ENCODE measurements at regions not wholly inside any gene's neighbourhood (a gene's known extent, or its start where the extent isn't known, plus 50 kb on each side); places are given as distances from the start of the nearest gene placed in this dataset.

DNA sequence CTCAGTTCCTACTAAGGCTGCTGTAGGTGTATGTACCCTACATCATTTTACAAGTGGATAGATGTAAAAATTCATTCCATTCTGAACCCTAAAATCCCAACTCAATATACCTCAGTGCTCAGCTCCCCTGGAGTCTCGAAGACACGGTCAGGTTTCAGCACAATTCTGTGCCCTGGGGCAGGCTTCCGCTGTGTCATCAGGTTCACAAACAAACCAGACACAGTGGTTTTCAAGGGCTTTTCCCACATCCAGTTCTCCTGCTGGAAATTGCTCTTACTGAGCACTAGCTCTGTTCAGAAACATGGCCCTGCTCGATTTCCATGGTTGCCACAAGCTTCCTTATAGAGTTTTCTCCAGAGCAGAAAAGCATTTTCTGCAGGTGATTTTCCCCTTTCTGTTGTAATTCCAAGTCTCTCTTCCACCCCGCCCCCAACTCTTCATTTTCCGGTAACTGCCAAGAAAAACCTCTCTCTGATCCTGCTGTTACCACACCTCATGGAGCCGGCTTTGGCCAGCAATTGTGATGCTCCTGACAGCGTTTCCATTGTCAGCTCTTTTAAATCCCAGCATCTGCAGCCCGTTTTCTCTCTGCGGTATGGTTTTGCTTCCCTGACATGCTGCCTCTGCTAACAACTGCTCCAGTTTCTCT lies 483.0 kb upstream of the CCDC196 start:
- Histone ChIP-seq H3K4me3 (replicated peaks in 1 of 4; ENCODE audit: control extremely low read depth in 1 of 4, insufficient read depth in 1 of 4, low read depth in 3 of 4, low read length in 4 of 4) (no peak overlapping the region), H3K27me3 (ENCODE audit: control insufficient read depth, insufficient read depth, low read length) (no peaks in the 10 kb centered on the region), H3K79me2 (ENCODE audit: control insufficient read depth, insufficient read depth, low read length) (no peaks in the 10 kb centered on the region), H4K20me1 (ENCODE audit: control insufficient read depth, extremely low read depth, insufficient read depth, low read length) (no peaks in the 10 kb centered on the region), H3K9ac (ENCODE audit: insufficient read depth, low read length) (no peak overlapping the region), H2AFZ (ENCODE audit: low read length) (no peak overlapping the region), H3K4me2 (ENCODE audit: extremely low read depth, insufficient read depth, low read length) (no peak overlapping the region), H3K36me3 (ENCODE audit: control insufficient read depth, insufficient read depth, low read length) (no peaks in the 10 kb centered on the region), H3K27ac (ENCODE audit: insufficient read depth, low read length) (no peak overlapping the region), H3K4me1 (ENCODE audit: control insufficient read depth, extremely low read depth, insufficient read depth, low read length) (no peaks in the 10 kb centered on the region), H3K9me3 (ENCODE audit: control insufficient read depth, insufficient read depth, low read depth, low read length) (no peaks in the 10 kb centered on the region)
- no peak for TF ChIP-seq EZH2 (IDR thresholded peaks at IDR 0.05; ENCODE audit: low read length, missing control alignments)
- TF ChIP-seq, protein P1, sequence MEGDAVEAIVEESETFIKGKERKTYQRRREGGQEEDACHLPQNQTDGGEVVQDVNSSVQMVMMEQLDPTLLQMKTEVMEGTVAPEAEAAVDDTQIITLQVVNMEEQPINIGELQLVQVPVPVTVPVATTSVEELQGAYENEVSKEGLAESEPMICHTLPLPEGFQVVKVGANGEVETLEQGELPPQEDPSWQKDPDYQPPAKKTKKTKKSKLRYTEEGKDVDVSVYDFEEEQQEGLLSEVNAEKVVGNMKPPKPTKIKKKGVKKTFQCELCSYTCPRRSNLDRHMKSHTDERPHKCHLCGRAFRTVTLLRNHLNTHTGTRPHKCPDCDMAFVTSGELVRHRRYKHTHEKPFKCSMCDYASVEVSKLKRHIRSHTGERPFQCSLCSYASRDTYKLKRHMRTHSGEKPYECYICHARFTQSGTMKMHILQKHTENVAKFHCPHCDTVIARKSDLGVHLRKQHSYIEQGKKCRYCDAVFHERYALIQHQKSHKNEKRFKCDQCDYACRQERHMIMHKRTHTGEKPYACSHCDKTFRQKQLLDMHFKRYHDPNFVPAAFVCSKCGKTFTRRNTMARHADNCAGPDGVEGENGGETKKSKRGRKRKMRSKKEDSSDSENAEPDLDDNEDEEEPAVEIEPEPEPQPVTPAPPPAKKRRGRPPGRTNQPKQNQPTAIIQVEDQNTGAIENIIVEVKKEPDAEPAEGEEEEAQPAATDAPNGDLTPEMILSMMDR (conservative IDR thresholded peaks at IDR 0.05 in 1 of 2, IDR thresholded peaks at IDR 0.05 in 1 of 2; ENCODE audit: low read depth in 1 of 2, low read length in 2 of 2) = no peak
- no peak for DNase-seq (ENCODE audit: low read depth in 2 of 2)

DNA sequence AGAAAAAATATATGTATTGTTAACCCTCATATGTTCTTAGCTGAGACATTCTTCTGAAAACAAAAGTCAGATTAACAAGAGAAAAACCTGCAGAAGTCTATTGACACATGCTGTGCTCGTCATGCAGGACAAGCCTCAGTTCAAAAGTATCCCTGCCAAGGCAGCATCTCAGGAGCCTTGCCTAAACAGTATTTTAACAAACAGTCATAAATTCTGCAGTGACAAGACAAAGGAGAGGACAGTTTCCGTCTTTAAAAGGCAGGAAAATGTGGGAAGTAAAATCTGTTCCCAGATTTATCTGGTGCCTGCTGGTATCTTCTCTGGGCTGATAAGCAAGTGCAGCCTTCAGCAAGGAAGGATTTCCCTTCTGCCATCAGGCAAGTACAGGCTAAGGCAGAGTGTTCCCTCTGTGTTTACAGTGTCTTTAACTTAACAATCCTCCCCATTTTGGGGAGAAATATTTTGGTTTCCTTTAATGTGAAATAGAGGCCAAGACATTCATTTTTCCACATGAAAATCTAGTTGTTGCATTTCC lies 480.2 kb upstream of the CCDC196 start:
- H3K4me3 ChIP-seq (replicated peaks in 1 of 4; ENCODE audit: control extremely low read depth in 1 of 4, insufficient read depth in 1 of 4, low read depth in 3 of 4, low read length in 4 of 4) = no peak overlapping the region
- no peaks in the 10 kb centered on the region for H3K36me3 ChIP-seq (ENCODE audit: control insufficient read depth, insufficient read depth, low read length)
- H3K4me1 ChIP-seq (ENCODE audit: control insufficient read depth, extremely low read depth, insufficient read depth, low read length) = no peaks in the 10 kb centered on the region
- no peak for DNase-seq (ENCODE audit: low read depth in 2 of 2)
- H3K4me2 ChIP-seq (ENCODE audit: extremely low read depth, insufficient read depth, low read length) = no peak overlapping the region
- H3K9ac ChIP-seq (ENCODE audit: insufficient read depth, low read length) = no peak overlapping the region
- H3K9me3 ChIP-seq (ENCODE audit: control insufficient read depth, insufficient read depth, low read depth, low read length) = no peaks in the 10 kb centered on the region
- H2AFZ ChIP-seq (ENCODE audit: low read length) = no peak overlapping the region
- no peaks in the 10 kb centered on the region for H3K27me3 ChIP-seq (ENCODE audit: control insufficient read depth, insufficient read depth, low read length)
- TF ChIP-seq, protein P1 (conservative IDR thresholded peaks at IDR 0.05 in 1 of 2, IDR thresholded peaks at IDR 0.05 in 1 of 2; ENCODE audit: low read depth in 1 of 2, low read length in 2 of 2) = no peak
- TF ChIP-seq EZH2 (IDR thresholded peaks at IDR 0.05; ENCODE audit: low read length, missing control alignments) = no peak
- no peaks in the 10 kb centered on the region for H4K20me1 ChIP-seq (ENCODE audit: control insufficient read depth, extremely low read depth, insufficient read depth, low read length)
- no peaks in the 10 kb centered on the region for H3K79me2 ChIP-seq (ENCODE audit: control insufficient read depth, insufficient read depth, low read length)
- H3K27ac ChIP-seq (ENCODE audit: insufficient read depth, low read length) = no peak overlapping the region

DNA sequence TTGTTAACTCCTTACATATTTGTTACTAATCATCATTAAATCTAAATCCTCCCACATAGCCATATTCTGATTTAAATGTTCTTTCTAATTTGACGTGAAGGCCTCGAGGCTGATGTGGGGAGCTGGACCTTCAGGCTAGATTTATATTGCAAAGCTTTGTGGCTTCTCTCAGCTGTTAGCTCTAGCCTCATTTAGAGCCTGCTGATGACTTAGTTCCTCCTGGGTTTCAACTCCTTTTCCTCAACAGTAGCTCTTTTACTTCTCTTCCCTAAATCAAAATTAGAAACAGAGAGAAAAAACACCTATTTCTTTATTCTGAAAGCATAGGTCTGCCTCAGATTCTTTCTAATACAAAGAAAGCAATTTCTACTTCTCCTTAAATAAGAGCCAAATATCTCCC lies 477.5 kb upstream of the CCDC196 start:
- Histone ChIP-seq H4K20me1 (ENCODE audit: control insufficient read depth, extremely low read depth, insufficient read depth, low read length) (no peaks in the 10 kb centered on the region), H3K4me3 (replicated peaks in 1 of 4; ENCODE audit: control extremely low read depth in 1 of 4, insufficient read depth in 1 of 4, low read depth in 3 of 4, low read length in 4 of 4) (no peak overlapping the region), H3K4me1 (ENCODE audit: control insufficient read depth, extremely low read depth, insufficient read depth, low read length) (no peaks in the 10 kb centered on the region), H3K36me3 (ENCODE audit: control insufficient read depth, insufficient read depth, low read length) (no peaks in the 10 kb centered on the region), H3K79me2 (ENCODE audit: control insufficient read depth, insufficient read depth, low read length) (no peaks in the 10 kb centered on the region), H3K9ac (ENCODE audit: insufficient read depth, low read length) (no peak overlapping the region), H3K27me3 (ENCODE audit: control insufficient read depth, insufficient read depth, low read length) (no peaks in the 10 kb centered on the region), H3K4me2 (ENCODE audit: extremely low read depth, insufficient read depth, low read length) (no peak overlapping the region), H3K27ac (ENCODE audit: insufficient read depth, low read length) (no peak overlapping the region), H2AFZ (ENCODE audit: low read length) (no peak overlapping the region), H3K9me3 (ENCODE audit: control insufficient read depth, insufficient read depth, low read depth, low read length) (no peaks in the 10 kb centered on the region)
- no peak for DNase-seq (ENCODE audit: low read depth in 2 of 2)
- TF ChIP-seq, protein P1 (conservative IDR thresholded peaks at IDR 0.05 in 1 of 2, IDR thresholded peaks at IDR 0.05 in 1 of 2; ENCODE audit: low read depth in 1 of 2, low read length in 2 of 2) = no peak
- TF ChIP-seq EZH2 (IDR thresholded peaks at IDR 0.05; ENCODE audit: low read length, missing control alignments) = no peak

Measured in fibroblast of lung (primary cell).